HG02973 (cell line): ENCODE measurements at regions not wholly inside any gene's neighbourhood (a gene's known extent, or its start where the extent isn't known, plus 50 kb on each side); places are given as distances from the start of the nearest gene placed in this dataset.

Experiments used
- ATAC-seq: cut with Tn5 transposase; IDR thresholded peaks from one replicate; pipeline ENCODE4 v1.9.1; 2021; ENCODE audit warnings: moderate library complexity; ENCODE audit not compliant: unreplicated experiment

DNA sequence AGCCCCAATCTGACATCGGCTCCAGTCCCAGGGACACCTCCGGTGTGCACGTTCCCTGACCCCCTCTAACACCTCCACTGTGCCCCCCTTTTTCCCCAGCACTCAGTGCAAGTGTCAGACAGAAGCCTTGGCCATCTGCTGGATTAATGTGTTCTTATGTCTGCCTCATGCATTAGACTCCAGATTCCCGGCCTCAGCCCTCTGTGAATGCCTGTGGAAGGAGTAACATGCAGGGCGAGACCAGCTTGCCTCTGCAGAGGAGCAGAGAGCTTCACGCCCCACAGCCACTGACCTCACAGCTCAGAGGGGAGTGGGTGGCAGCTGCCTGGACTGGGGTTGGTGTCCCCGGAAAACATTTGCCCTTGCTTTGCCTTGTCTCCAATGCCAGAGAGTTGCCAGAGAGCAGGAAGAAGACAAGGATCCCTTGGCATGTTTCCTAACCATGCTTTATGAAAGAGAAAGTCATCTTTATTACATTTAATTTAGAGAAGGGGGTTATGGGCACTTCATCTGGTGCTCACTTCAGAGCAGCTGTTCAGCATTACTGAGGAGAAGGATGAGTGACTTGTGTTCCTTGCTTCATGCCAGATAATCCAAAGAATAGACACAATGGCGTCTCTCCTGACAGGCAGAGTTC is 91.6 kb upstream of the CXCL12 start:
- no peak for ATAC-seq

GRCh38 chr10:44477046-44477425 is 92.1 kb upstream of the CXCL12 start:
- no peak for ATAC-seq

DNA sequence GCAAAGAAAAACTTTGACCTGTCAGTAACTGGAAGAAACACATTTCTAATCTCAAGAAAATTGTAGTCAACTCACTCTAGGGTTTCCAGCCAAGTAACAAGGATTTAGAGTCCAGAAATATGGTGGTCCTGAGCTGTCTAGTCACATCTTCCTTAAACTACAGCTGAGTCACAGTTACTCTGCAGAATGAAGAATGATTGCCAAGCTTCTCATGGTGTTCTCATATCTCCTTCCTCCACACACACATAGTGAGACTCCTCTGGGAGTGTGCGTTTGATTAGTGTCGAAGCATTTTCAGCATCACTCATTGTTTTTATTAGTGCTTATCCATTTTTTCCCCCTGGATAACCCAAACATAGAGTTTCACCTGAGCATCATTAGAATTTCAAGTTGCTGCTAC is 93.1 kb upstream of the CXCL12 start:
- no peak for ATAC-seq

GRCh38 chr10:44478876-44479705 is 94.2 kb upstream of the CXCL12 start:
- ATAC-seq, result no peak

DNA sequence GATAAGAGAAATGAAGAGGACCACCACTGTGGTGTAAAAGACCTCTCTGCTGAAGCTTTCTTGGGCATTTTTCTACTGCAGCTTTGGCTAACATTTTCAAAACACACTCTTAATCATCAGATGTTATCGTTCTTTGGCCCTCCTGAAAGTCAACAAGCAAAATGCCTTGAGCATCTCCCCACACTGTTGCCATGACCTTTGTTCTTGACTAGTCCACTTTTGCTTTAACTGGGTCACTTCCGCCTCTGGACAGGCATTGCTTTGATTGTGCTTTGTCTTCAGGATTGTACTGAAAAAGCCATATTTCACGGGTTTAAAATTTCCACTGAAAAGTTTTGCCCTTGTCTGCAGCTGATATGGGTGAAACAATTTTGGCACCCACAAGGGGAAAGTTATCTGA is 107.8 kb upstream of the CXCL12 start:
- no peak for ATAC-seq

- no peak for ATAC-seq
These were observed 113.3 kb upstream of the CXCL12 start for GRCh38 chr10:44498222-44498621.

- ATAC-seq, result no peak
These were observed 115.6 kb upstream of the CXCL12 start for GRCh38 chr10:44500451-44500850.

DNA sequence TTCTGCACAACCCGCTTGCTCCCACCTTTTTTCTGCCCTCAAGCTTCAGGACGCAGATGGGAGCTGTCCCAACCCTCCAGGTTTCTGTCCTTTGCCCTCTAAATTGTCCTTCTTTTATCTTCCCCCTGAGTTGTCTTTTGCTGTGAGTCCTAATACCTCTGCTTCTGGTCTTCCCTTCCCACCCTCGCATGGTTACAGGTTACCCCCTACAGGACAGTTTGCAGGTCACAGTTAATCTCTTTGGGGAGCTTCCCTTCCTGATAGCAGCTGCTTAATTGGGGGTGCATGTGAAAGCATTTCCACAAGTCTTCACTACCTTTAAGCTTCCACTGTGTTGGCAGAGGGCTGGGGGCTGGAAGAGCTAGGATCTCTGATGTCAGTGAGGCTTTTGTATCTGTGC is 121.5 kb upstream of the CXCL12 start:
- ATAC-seq, result no peak

DNA sequence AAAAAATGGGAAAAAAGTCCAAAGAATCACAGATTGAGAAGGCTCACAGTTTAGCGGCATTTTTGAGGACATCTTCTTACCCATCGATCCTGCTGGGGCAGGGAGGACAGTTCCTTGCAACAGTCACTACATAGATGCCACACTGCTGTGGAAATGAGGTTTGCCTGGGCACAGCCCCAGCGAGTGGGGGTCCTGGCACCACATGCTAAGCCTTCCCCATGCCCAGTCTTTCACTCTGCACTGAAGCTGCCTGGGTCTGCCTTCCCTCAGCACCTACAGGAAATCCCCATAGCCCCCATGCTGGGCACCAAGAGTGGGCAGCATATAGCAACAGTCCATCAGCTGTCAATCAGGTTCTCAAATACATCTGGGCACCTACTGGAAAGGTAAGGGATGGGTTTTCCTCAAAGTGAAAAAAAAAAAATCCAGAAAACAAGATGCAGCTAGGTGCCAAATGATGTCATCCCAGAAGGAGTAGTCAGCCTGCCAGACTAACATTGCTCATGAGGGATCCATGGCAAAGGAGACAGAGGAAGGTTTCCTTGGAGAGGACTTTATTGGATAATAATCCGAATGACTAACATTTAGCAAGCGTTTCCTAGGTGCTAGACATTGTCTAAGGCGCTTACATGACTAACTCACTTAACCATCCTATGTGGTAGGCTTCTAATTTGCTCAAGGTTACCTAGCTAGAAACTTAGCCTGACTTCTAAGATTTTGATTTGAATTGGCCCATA is 125.7 kb upstream of the CXCL12 start:
- no peak for ATAC-seq

GRCh38 chr10:44511166-44511565 is 126.3 kb upstream of the CXCL12 start:
- no peak for ATAC-seq

- ATAC-seq, result no peak
These were observed 126.7 kb upstream of the CXCL12 start for GRCh38 chr10:44511601-44512000.

- ATAC-seq, result no peak
These were observed 127.6 kb upstream of the CXCL12 start for GRCh38 chr10:44512431-44513022.

GRCh38 chr10:44513591-44513990 is 128.7 kb upstream of the CXCL12 start:
- ATAC-seq, result no peak

- no peak for ATAC-seq
These were observed 132.0 kb upstream of the CXCL12 start for GRCh38 chr10:44516891-44517290.

- no peak for ATAC-seq
These were observed 132.7 kb upstream of the CXCL12 start for GRCh38 chr10:44517635-44518034.

DNA sequence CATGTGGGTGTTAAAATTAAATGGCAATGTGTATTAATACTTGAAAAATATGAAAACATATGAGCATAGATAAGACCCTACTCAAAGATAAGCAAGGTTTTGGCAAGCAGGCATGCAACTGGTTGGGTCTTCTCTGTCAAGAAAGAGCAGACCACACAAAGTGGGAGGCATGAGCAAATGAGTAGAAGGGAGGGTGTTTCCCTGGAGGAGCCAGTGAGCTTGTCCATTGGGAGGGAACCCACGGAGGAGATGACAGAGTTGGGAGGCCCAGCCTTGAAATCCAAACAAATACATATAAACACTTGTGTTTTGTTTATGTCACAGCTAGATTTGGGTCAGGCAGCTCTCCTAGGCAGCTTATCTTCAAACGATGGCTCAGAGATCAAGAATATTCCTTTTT is 134.5 kb upstream of the CXCL12 start:
- ATAC-seq, result no peak

DNA sequence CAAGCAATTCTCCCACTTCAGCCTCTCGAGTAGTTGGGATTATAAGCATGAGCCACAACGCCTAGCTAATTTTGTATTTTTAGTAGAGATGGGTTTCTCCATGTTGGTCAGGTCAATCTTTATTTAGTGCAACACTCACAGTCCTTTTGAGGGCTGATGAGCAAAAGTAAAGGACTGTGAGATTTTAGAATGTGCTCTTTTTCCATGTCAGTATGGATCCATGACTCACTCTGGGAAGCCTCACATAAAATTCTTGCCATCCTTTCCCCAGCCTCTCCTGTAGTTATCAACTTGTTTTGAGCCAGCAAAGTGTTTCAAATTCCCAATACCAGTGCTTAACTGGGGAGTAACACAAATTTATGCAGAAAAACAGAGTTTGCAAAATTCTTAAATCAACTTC is 135.8 kb upstream of the CXCL12 start:
- ATAC-seq, result no peak

DNA sequence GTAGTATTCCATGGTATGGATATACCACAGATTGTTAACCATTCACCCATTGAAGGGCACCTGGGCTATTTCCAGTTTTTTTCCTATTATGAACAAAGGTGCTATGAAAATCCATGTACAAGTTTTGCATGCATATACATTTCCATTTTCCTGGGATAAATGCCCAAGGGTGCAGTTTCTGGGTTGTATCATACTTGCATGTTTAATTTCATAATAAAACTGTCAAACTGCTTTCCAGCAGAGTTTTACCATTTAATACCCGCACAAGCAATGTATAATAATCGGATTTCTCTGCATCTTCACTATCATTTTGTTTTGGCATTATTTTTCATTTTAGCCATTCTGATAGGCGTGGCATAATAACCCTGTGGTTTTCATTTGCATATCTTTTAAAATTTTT is 154.3 kb upstream of the CXCL12 start:
- ATAC-seq, result no peak

GRCh38 chr10:44552726-44553125 is 167.8 kb upstream of the CXCL12 start:
- ATAC-seq, result no peak

DNA sequence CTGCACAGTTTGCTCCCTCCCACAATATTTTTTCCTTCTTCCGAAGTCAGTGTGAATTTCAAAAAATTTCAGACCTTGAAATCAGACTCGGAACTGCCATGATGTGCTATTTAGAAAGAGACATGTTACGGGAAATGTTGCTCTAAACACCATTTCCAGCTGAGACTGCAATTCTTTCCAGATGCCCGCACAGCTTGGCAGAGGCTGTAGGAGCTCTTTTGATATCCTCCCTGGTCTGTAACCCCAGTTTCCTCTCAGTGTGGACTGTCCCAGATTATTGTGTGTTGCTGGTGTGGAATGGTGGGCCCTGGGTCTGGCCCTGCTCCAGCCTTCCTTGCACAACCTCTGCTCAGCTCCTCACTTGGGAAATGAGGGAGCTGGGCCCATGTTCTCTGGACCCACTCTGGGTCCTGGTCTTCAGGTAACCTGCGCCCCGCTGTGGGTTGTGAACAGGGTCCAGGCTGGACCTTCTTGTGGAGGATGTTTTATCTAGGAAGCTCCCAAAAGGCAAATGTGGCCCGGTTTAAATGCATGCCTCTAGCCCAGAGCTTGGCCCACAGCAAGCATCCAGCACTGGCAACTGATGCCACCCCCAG is 172.8 kb upstream of the CXCL12 start:
- ATAC-seq, result no peak

GRCh38 chr10:44558521-44558920 is 173.6 kb upstream of the CXCL12 start:
- no peak for ATAC-seq
